ENCODE measurements at regions not wholly inside any gene's neighbourhood (a gene's known extent, or its start where the extent isn't known, plus 50 kb on each side); places are given as distances from the start of the nearest gene placed in this dataset.

GRCh38 chr18:22277758-22278157, 108.4 kb downstream of the GATA6 start:
- TF ChIP-seq, protein P1, sequence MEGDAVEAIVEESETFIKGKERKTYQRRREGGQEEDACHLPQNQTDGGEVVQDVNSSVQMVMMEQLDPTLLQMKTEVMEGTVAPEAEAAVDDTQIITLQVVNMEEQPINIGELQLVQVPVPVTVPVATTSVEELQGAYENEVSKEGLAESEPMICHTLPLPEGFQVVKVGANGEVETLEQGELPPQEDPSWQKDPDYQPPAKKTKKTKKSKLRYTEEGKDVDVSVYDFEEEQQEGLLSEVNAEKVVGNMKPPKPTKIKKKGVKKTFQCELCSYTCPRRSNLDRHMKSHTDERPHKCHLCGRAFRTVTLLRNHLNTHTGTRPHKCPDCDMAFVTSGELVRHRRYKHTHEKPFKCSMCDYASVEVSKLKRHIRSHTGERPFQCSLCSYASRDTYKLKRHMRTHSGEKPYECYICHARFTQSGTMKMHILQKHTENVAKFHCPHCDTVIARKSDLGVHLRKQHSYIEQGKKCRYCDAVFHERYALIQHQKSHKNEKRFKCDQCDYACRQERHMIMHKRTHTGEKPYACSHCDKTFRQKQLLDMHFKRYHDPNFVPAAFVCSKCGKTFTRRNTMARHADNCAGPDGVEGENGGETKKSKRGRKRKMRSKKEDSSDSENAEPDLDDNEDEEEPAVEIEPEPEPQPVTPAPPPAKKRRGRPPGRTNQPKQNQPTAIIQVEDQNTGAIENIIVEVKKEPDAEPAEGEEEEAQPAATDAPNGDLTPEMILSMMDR (IDR thresholded peaks at IDR 0.05), result no peak
- TF ChIP-seq POLR2A (IDR thresholded peaks at IDR 0.05), result no peak

Measured in right lobe of liver (tissue), 4 donors.